Muscle of leg (tissue), 3 donors: ENCODE measurements at regions not wholly inside any gene's neighbourhood (a gene's known extent, or its start where the extent isn't known, plus 50 kb on each side); places are given as distances from the start of the nearest gene placed in this dataset.
"Not testable (repeated sequence)": the region's sequence is repeated elsewhere in the genome, so short reads cannot be mapped to it uniquely, and the experiment has no call there.

ENCODE experiments used
- DNase-seq: peaks from one replicate; pipeline ENCODE4 v3.0.0; 2013
- H3K27ac ChIP-seq: one replicate; pipeline ENCODE4 v1.5.1; 2013; ENCODE audit warnings: mild to moderate bottlenecking, low read length, control low read depth
- H3K27me3 ChIP-seq: one replicate; pipeline ENCODE4 v1.6.1; 2013; ENCODE audit warnings: low read length; ENCODE audit not compliant: control insufficient read depth, insufficient read depth
- H3K36me3 ChIP-seq: one replicate; pipeline ENCODE4 v1.6.1; 2013; ENCODE audit warnings: low read length; ENCODE audit not compliant: control insufficient read depth, insufficient read depth
- H3K4me1 ChIP-seq: one replicate; pipeline ENCODE4 v1.6.1; 2013; ENCODE audit warnings: low read length; ENCODE audit not compliant: control insufficient read depth, insufficient read depth
- H3K4me3 ChIP-seq: one replicate; pipeline ENCODE4 v1.5.1; 2013; ENCODE audit warnings: low read length, control low read depth
- H3K9me3 ChIP-seq: replicated peaks from 2 replicates; pipeline ENCODE4 v1.6.1; 2013; ENCODE audit warnings: low read depth, low read length; ENCODE audit not compliant: control insufficient read depth
- WGBS: methylation state at CpG from one replicate; pipeline ENCODE4 v1.1.5; 2013; ENCODE audit warnings: missing lambda C conversion rate; ENCODE audit not compliant: insufficient coverage; 5-methylcytosine and 5-hydroxymethylcytosine counted together

GRCh38 chr2:132220589-132220988 is 58.8 kb upstream of the ANKRD30BL start:
- WGBS: 96% methylated on average over 11 of the region's 28 CpGs
- not testable (repeated sequence) for H3K27ac ChIP-seq, H3K4me3 ChIP-seq, H3K4me1 ChIP-seq, H3K9me3 ChIP-seq, DNase-seq, H3K36me3 ChIP-seq, H3K27me3 ChIP-seq

GRCh38 chr2:132221886-132222285 is 60.1 kb upstream of the ANKRD30BL start:
- WGBS: no CpG with 5 or more reads among the region's 30 CpGs
- DNase-seq, H3K27me3 ChIP-seq, H3K36me3 ChIP-seq, H3K9me3 ChIP-seq, H3K27ac ChIP-seq, H3K4me1 ChIP-seq, H3K4me3 ChIP-seq: not testable (repeated sequence)

GRCh38 chr2:132252191-132252893 is 90.6 kb upstream of the ANKRD30BL start:
- Histone ChIP-seq H3K36me3 (no peaks in the 10 kb centered on the region), H3K27me3 (peaks cover 17% of the 10 kb centered on the region), H3K9me3 (peaks cover 2% of the 10 kb centered on the region), H3K4me1 (no peaks in the 10 kb centered on the region), H3K4me3 (no peak overlapping the region), H3K27ac (no peak overlapping the region)
- DNase-seq: no peak
- 95% methylated on average over 13 of the region's 38 CpGs for WGBS

GRCh38 chr2:132252894-132253264 is 91.1 kb upstream of the ANKRD30BL start:
- Histone ChIP-seq H3K27me3 (peaks cover 22% of the 10 kb centered on the region), H3K9me3 (peaks cover 2% of the 10 kb centered on the region), H3K4me1 (no peaks in the 10 kb centered on the region), H3K36me3 (no peaks in the 10 kb centered on the region), H3K27ac (no peak overlapping the region), H3K4me3 (no peak overlapping the region)
- no peak for DNase-seq
- WGBS: 81% methylated on average over 11 of the region's 17 CpGs

GRCh38 chr2:132253496-132254305 is 91.9 kb upstream of the ANKRD30BL start:
- H3K27me3 ChIP-seq: peaks cover 30% of the 10 kb centered on the region
- no peaks in the 10 kb centered on the region for H3K4me1 ChIP-seq
- DNase-seq: no peak
- H3K9me3 ChIP-seq: peaks cover 2% of the 10 kb centered on the region
- WGBS: 96% methylated on average over 41 of the region's 50 CpGs
- no peaks in the 10 kb centered on the region for H3K36me3 ChIP-seq
- no peak overlapping the region for H3K4me3 ChIP-seq
- no peak overlapping the region for H3K27ac ChIP-seq

- 97% methylated on average over 16 of the region's 25 CpGs for WGBS
- H3K36me3 ChIP-seq, H3K9me3 ChIP-seq, H3K27ac ChIP-seq, DNase-seq, H3K4me1 ChIP-seq, H3K4me3 ChIP-seq: not testable (repeated sequence)
- peaks cover 34% of the 10 kb centered on the region for H3K27me3 ChIP-seq
These were observed 92.7 kb upstream of the ANKRD30BL start for GRCh38 chr2:132254306-132254919.

- Histone ChIP-seq H3K4me1 (no peaks in the 10 kb centered on the region), H3K9me3 (peaks cover 2% of the 10 kb centered on the region), H3K27ac (no peak overlapping the region), H3K36me3 (no peaks in the 10 kb centered on the region), H3K4me3 (no peak overlapping the region), H3K27me3 (peaks cover 34% of the 10 kb centered on the region)
- no peak for DNase-seq
- 95% methylated on average over 12 of the region's 16 CpGs for WGBS
These were observed 94.0 kb upstream of the ANKRD30BL start for GRCh38 chr2:132255714-132256113.

GRCh38 chr2:132256251-132256902 is 94.6 kb upstream of the ANKRD30BL start:
- 20% methylated on average over 60 of the region's 68 CpGs for WGBS
- Histone ChIP-seq H3K9me3 (peaks cover 2% of the 10 kb centered on the region), H3K4me1 (no peaks in the 10 kb centered on the region), H3K27me3 (peaks cover 34% of the 10 kb centered on the region), H3K27ac (no peak overlapping the region), H3K36me3 (no peaks in the 10 kb centered on the region), H3K4me3 (no peak overlapping the region)
- DNase-seq: no peak

- H3K27me3 ChIP-seq: peaks cover 34% of the 10 kb centered on the region
- not testable (repeated sequence) for H3K4me1 ChIP-seq, H3K9me3 ChIP-seq, DNase-seq, H3K36me3 ChIP-seq, H3K27ac ChIP-seq, H3K4me3 ChIP-seq
- WGBS: 3% methylated on average over 28 of the region's 34 CpGs
These were observed 95.2 kb upstream of the ANKRD30BL start for GRCh38 chr2:132256903-132257300.
